Loucy (cell line): ENCODE measurements at regions not wholly inside any gene's neighbourhood (a gene's known extent, or its start where the extent isn't known, plus 50 kb on each side); places are given as distances from the start of the nearest gene placed in this dataset.

Experiments used
- H2AFZ ChIP-seq: fragments of 200-600 bp; sonication (generic); 2 replicates; pipeline ENCODE4 v1.6.0; 2016; ENCODE audit warnings: antibody characterized with exemption, mild to moderate bottlenecking, low read length, moderate library complexity
- H3F3A ChIP-seq: fragments of 200-600 bp; 2 replicates; pipeline ENCODE4 v1.6.0; 2016; ENCODE audit warnings: antibody characterized with exemption, low read depth, mild to moderate bottlenecking
- H3K27me3 ChIP-seq: fragments of 200-600 bp; sonication (generic); 2 replicates; pipeline ENCODE4 v1.6.1; 2014; ENCODE audit warnings: low read length, mild to moderate bottlenecking; ENCODE audit not compliant: insufficient read depth, poor library complexity, severe bottlenecking
- H3K36me3 ChIP-seq: fragments of 200-600 bp; sonication (generic); 2 replicates; pipeline ENCODE4 v1.6.1; 2016; ENCODE audit warnings: low read length; ENCODE audit not compliant: insufficient read depth
- H3K4me1 ChIP-seq: fragments of 200-600 bp; sonication (generic); 2 replicates; pipeline ENCODE4 v1.5.1; 2014; ENCODE audit warnings: low read length, mild to moderate bottlenecking; ENCODE audit not compliant: insufficient read depth, poor library complexity, severe bottlenecking
- H3K4me2 ChIP-seq: fragments of 200-600 bp; sonication (generic); 2 replicates; pipeline ENCODE4 v1.6.0; 2014; ENCODE audit warnings: antibody characterized with exemption, low read length, low read depth, mild to moderate bottlenecking; ENCODE audit not compliant: poor library complexity, severe bottlenecking
- H3K4me3 ChIP-seq: fragments of 200-600 bp; sonication (generic); 2 replicates; pipeline ENCODE4 v1.5.1; 2014; ENCODE audit warnings: low read length, mild to moderate bottlenecking, mixed read lengths; ENCODE audit not compliant: poor library complexity, severe bottlenecking
- H3K79me2 ChIP-seq: fragments of 200-600 bp; sonication (generic); 2 replicates; pipeline ENCODE4 v1.6.1; 2014; ENCODE audit warnings: low read length; ENCODE audit not compliant: insufficient read depth
- H3K9ac ChIP-seq: fragments of 200-600 bp; sonication (generic); 2 replicates; pipeline ENCODE4 v1.6.0; 2014; ENCODE audit warnings: mild to moderate bottlenecking, low read depth, low read length, moderate library complexity; ENCODE audit not compliant: poor library complexity, severe bottlenecking
- H3K9me2 ChIP-seq: fragments of 200-600 bp; sonication (generic); replicated peaks from 2 replicates; pipeline ENCODE4 v1.6.1; 2016; ENCODE audit warnings: low read depth, low read length, mixed read lengths
- H3K9me3 ChIP-seq: fragments of 200-600 bp; sonication (generic); 2 replicates; pipeline ENCODE4 v1.6.1; 2014; ENCODE audit warnings: mild to moderate bottlenecking, antibody characterized with exemption, low read length, low read depth; ENCODE audit not compliant: insufficient read depth
- H4K20me1 ChIP-seq: fragments of 200-600 bp; sonication (generic); 2 replicates; pipeline ENCODE4 v1.6.0; 2014; ENCODE audit warnings: antibody characterized with exemption, low read length, mild to moderate bottlenecking; ENCODE audit not compliant: insufficient read depth, poor library complexity, severe bottlenecking
- CTCF ChIP-seq: fragments of 200-600 bp; sonication (generic); conservative IDR thresholded peaks from 2 replicates; pipeline ENCODE4 v1.5.1; 2014; ENCODE audit warnings: mild to moderate bottlenecking, antibody characterized with exemption, low read length
- EZH2phosphoT487 ChIP-seq: fragments of 200-600 bp; IDR thresholded peaks from 2 replicates; pipeline ENCODE4 v1.6.1; 2018; ENCODE audit warnings: antibody characterized with exemption, mild to moderate bottlenecking, moderate library complexity, borderline replicate concordance

GRCh38 chr1:187629075-187629474 is 800.3 kb downstream of the PLA2G4A start:
- H3K79me2 ChIP-seq: no peaks in the 10 kb centered on the region
- no peak overlapping the region for H2AFZ ChIP-seq
- no peak overlapping the region for H3K4me2 ChIP-seq
- peaks cover 6% of the 10 kb centered on the region; the same call in 1 of the 2 replicates for H3K9me3 ChIP-seq
- no peaks in the 10 kb centered on the region for H3K4me1 ChIP-seq
- no peaks in the 10 kb centered on the region for H3K36me3 ChIP-seq
- no peak overlapping the region for H3K9ac ChIP-seq
- no peaks in the 10 kb centered on the region for H4K20me1 ChIP-seq
- H3K4me3 ChIP-seq: no peak overlapping the region
- no peaks in the 10 kb centered on the region for H3F3A ChIP-seq
- H3K27me3 ChIP-seq: no peaks in the 10 kb centered on the region
- TF ChIP-seq EZH2phosphoT487 (no peak), CTCF (no peak)
- H3K9me2 ChIP-seq: no peaks in the 10 kb centered on the region

GRCh38 chr1:187630653-187631380 is 802.1 kb downstream of the PLA2G4A start:
- TF ChIP-seq CTCF: no peak
- no peak for TF ChIP-seq EZH2phosphoT487
- Histone ChIP-seq H3K4me3 (no peak overlapping the region), H3K79me2 (no peaks in the 10 kb centered on the region), H3K4me2 (no peak overlapping the region), H3K4me1 (no peaks in the 10 kb centered on the region), H3K36me3 (no peaks in the 10 kb centered on the region), H2AFZ (no peak overlapping the region), H3F3A (no peaks in the 10 kb centered on the region), H4K20me1 (no peaks in the 10 kb centered on the region), H3K9me2 (no peaks in the 10 kb centered on the region), H3K9ac (no peak overlapping the region), H3K27me3 (no peaks in the 10 kb centered on the region), H3K9me3 (peaks cover 6% of the 10 kb centered on the region; the same call in 1 of the 2 replicates)

GRCh38 chr1:187631381-187631675 is 802.6 kb downstream of the PLA2G4A start:
- Histone ChIP-seq H3F3A (no peaks in the 10 kb centered on the region), H3K9me3 (peaks cover 6% of the 10 kb centered on the region; the same call in 1 of the 2 replicates), H3K4me1 (no peaks in the 10 kb centered on the region), H3K79me2 (no peaks in the 10 kb centered on the region), H3K9ac (no peak overlapping the region), H3K4me2 (no peak overlapping the region), H4K20me1 (no peaks in the 10 kb centered on the region), H3K9me2 (no peaks in the 10 kb centered on the region), H3K4me3 (no peak overlapping the region), H2AFZ (no peak overlapping the region), H3K27me3 (no peaks in the 10 kb centered on the region), H3K36me3 (no peaks in the 10 kb centered on the region)
- no peak for TF ChIP-seq CTCF
- no peak for TF ChIP-seq EZH2phosphoT487
